Small intestine (tissue), 7 donors: ENCODE measurements at regions not wholly inside any gene's neighbourhood (a gene's known extent, or its start where the extent isn't known, plus 50 kb on each side); places are given as distances from the start of the nearest gene placed in this dataset.
A peak's percentile ranks its signal among the peaks of the same experiment; 100 is the strongest.

Experiments used
- DNase-seq, 2 donors: peaks; one replicate each; pipeline versions ENCODE4 v3.0.0 to v3.0.0-alpha.2; 2013
- FAIRE-seq: peaks from 2 replicates; lab custom pipeline; 2012; peaks lifted over from hg19 to GRCh38; lab: Jason Lieb, UNC
- H3K27ac ChIP-seq, 3 donors: one replicate each; pipeline ENCODE4 v1.5.1; 2013; ENCODE audit warnings: low read length in 2 of 3, mild to moderate bottlenecking in 2 of 3, control low read depth in 1 of 3, inconsistent platforms in 1 of 3, low read depth in 1 of 3, moderate library complexity in 1 of 3
- H3K27me3 ChIP-seq, 3 donors: one replicate each; pipeline ENCODE4 v1.6.1; 2013; ENCODE audit warnings: low read length in 3 of 3, inconsistent platforms in 1 of 3; ENCODE audit not compliant: control insufficient read depth in 3 of 3, insufficient read depth in 3 of 3
- H3K36me3 ChIP-seq, 3 donors: one replicate each; pipeline ENCODE4 v1.6.1; 2013; ENCODE audit warnings: low read length in 3 of 3, inconsistent platforms in 1 of 3, low read depth in 1 of 3, mild to moderate bottlenecking in 1 of 3, moderate library complexity in 1 of 3; ENCODE audit not compliant: control insufficient read depth in 3 of 3, insufficient read depth in 2 of 3
- H3K4me1 ChIP-seq, 3 donors: one replicate each; pipeline ENCODE4 v1.6.1; 2013; ENCODE audit warnings: low read length in 2 of 3, inconsistent platforms in 1 of 3, low read depth in 1 of 3, mild to moderate bottlenecking in 1 of 3, moderate library complexity in 1 of 3; ENCODE audit not compliant: control insufficient read depth in 3 of 3, insufficient read depth in 2 of 3
- H3K4me3 ChIP-seq, 3 donors: one replicate each; pipeline ENCODE4 v1.5.1; 2013; ENCODE audit warnings: low read length in 3 of 3, control low read depth in 1 of 3, inconsistent platforms in 1 of 3, low read depth in 1 of 3, mild to moderate bottlenecking in 1 of 3, moderate library complexity in 1 of 3
- H3K9me3 ChIP-seq, 2 donors: one replicate each; pipeline ENCODE4 v1.6.1; 2013; ENCODE audit warnings: low read depth in 1 of 2, low read length in 1 of 2; ENCODE audit not compliant: control insufficient read depth in 2 of 2, insufficient read depth in 1 of 2
- WGBS, 3 donors: extraction: QIAGEN DNeasy Blood & Tissue Kit; methylation state at CpG; one replicate each; pipeline ENCODE4 v1.1.7; 2013; 5-methylcytosine and 5-hydroxymethylcytosine counted together
- donor health status: healthy with polysubstance abuse.
- donor health status: control.
- donor health status: control.
- donor health status: Bipolar disorder and iron deficiency.
- donor health status: healthy.

DNA sequence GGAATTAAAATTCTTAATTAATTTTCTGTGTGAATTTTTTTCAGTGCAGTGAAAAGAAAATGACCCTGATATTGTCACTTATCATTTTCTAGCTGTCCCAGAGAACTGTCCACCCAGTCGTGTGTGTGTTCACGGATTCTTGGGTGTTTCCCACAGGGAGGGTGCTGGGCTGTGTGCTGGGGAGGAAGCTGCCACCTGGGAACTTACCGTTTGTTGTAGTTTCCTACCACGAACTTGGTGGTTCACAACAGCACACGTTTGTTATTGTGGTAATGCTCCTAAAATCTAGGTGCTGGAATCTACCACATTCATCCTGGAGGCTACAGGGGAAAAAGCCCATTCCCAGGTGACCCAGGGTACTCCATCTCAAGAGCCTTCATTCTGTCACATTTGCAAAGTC is 276.1 kb downstream of the GLRX3 start:
- no peak for DNase-seq
- Histone ChIP-seq H3K4me1 (no peaks in the 10 kb centered on the region), H3K27ac (no peak overlapping the region), H3K4me3 (no peak overlapping the region), H3K9me3 (no peaks in the 10 kb centered on the region), H3K36me3 (no peaks in the 10 kb centered on the region), H3K27me3 (no peaks in the 10 kb centered on the region)
- WGBS, 3 donors, result 50 to 66% (median 55%) methylated on average over 5 of the region's 5 CpGs
- FAIRE-seq, result no peak

DNA sequence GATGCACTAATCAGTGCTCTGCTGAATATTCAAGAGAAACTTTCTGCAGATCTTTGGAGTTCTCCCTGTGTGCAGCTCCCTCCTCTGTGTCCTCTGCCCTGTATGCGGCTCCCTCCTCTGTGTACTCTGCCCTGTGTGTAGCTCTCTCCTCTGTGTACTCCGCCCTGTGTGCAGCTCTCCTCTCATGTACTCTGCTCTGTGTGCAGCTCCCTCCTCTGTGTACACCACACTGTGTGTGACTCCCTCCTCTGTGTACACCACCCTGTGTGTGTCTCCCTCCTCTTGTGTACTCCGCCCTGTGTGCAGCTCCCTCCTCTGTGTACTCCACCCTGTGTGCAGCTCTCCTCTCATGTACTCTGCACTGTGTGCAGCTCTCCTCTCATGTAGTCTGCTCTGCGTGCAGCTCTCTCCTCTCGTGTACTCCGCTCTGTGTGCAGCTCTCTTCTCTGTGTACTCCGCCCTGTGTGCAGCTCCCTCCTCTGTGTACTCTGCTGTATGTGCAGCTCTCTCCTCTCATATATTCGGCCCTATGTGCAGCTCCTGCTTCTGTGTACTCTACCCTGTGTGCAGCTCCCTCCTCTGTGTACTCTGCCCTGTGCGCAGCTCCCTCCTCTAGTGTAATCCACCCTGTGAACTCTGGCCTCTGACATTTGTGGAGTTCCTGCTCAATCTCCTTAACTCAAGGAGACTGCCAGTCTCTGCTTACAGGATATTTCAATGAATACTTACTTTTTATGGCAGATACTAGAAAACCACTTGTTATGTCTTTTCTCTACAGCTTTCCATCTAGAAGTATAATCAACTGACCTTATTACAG is 280.4 kb downstream of the GLRX3 start:
- WGBS, 3 donors, result 64 to 82% (median 71%) methylated on average over 9 of the region's 9 CpGs
- Histone ChIP-seq H3K9me3 (no peaks in the 10 kb centered on the region), H3K4me1 (peaks cover 0 to 3% (median 0%) of the 10 kb centered on the region in 3 donors), H3K36me3 (no peaks in the 10 kb centered on the region), H3K4me3 (no peak overlapping the region), H3K27me3 (no peaks in the 10 kb centered on the region), H3K27ac (peak overlapping the region in 1 of 3 donors; percentile 84)
- FAIRE-seq, result no peak
- peak; percentile 49 to 79 for DNase-seq

DNA sequence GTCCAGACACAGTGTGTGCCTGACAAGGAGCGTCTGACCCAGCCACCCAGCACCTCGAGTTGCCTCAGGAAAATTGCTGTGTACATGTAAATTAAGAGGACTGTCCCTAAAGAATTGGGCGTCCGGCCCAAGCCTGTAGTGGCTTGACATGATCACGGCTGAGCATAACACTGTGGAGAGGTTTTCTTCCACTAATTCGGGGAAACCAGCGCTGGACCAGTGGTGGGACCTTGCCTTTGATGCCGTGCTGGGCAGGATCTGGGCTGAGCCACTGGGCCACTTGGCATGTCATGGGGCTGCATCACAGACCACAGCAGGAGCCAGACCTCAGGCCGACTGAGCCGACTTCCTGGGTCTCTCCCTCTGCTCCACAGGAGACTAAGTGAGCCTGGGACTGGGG is 282.5 kb downstream of the GLRX3 start:
- FAIRE-seq (no peak), DNase-seq (no peak)
- H3K27ac ChIP-seq, result peak overlapping the region in 1 of 3 donors; percentile 69
- H3K4me1 ChIP-seq, result peaks cover 0 to 3% (median 0%) of the 10 kb centered on the region in 3 donors
- no peaks in the 10 kb centered on the region for H3K27me3 ChIP-seq
- H3K36me3 ChIP-seq, result no peaks in the 10 kb centered on the region
- 79 to 86% (median 85%) methylated on average over 10 of the region's 10 CpGs for WGBS, 3 donors
- no peaks in the 10 kb centered on the region for H3K9me3 ChIP-seq
- H3K4me3 ChIP-seq, result no peak overlapping the region

DNA sequence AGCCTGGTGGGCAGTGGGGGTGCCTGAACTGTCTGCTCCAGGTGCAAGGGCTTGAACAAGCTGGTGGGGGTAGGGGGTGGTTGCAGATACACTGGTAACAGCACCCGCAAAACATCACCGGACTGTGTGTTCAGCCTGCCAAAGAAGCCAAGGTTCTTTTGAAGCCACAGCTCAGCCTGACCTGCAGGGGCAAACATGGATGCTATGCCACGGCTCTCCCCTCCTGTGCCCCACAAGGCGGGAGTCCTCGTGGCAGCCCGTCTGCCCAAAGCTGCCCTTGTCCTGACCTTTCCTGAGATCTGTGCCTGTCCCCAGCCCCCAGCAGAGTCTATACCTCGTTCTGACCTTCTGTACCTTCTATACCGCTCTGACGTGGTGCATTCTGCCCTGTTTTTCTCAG is 285.7 kb downstream of the GLRX3 start:
- 79 to 84% (median 83%) methylated on average over 9 of the region's 9 CpGs for WGBS, 3 donors
- Histone ChIP-seq H3K36me3 (no peaks in the 10 kb centered on the region), H3K27ac (no peak overlapping the region), H3K9me3 (no peaks in the 10 kb centered on the region), H3K27me3 (no peaks in the 10 kb centered on the region), H3K4me1 (peaks cover 0 to 3% (median 0%) of the 10 kb centered on the region in 3 donors), H3K4me3 (no peak overlapping the region)
- FAIRE-seq (no peak), DNase-seq (no peak)

DNA sequence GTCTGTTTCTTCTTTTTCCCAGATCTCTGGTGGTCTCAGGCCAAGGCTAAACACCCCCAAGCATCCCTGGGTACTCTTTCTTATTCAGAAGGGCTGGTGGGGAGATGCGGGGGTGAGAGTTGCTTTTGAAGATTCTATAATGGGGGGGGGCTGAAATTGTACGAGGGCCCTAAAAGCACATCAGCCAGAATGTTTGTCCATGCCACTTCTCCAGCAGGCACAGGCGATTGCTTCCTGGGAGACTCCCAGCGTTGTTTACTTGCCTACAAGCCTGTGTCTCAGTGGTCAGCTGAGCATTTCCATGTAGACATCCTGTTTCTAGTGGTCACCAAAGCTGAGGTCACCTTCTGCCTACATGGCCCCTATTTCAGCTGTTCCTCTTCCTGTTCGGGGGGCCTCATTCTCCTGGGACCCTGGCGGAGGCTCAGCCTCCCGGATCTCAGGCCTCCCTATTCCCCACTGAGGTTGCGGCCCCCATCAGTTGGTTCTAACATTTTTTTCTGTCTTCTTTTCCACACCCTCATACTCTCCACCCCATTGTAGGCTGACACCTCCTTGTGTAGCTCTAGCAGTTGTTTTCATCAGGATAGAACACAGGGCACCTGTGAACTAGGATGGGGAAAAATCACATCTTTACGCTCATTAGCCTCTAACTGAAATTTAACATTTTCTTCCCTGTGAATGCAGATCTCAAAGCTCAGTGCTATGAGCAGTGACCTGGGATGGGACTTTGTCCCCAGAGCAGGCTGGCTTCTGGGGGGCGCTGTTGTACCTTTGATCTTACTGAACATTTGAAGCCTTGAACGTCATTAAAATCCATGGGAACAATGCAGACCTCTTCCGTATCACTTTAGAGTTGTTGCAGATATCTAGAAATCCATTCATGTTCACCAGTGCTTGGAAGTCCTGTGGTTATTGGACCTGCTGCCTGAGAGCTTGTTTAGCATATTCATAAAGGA is 286.5 kb downstream of the GLRX3 start:
- H3K27me3 ChIP-seq, result no peaks in the 10 kb centered on the region
- no peak overlapping the region for H3K27ac ChIP-seq
- H3K4me3 ChIP-seq, result no peak overlapping the region
- H3K4me1 ChIP-seq, result peaks cover 0 to 3% (median 0%) of the 10 kb centered on the region in 3 donors
- H3K36me3 ChIP-seq, result no peaks in the 10 kb centered on the region
- WGBS, 3 donors, result 73 to 79% (median 74%) methylated on average over 12 of the region's 12 CpGs
- DNase-seq (peak in 1 of 2 donors; percentile 11), FAIRE-seq (no peak)
- H3K9me3 ChIP-seq, result no peaks in the 10 kb centered on the region

DNA sequence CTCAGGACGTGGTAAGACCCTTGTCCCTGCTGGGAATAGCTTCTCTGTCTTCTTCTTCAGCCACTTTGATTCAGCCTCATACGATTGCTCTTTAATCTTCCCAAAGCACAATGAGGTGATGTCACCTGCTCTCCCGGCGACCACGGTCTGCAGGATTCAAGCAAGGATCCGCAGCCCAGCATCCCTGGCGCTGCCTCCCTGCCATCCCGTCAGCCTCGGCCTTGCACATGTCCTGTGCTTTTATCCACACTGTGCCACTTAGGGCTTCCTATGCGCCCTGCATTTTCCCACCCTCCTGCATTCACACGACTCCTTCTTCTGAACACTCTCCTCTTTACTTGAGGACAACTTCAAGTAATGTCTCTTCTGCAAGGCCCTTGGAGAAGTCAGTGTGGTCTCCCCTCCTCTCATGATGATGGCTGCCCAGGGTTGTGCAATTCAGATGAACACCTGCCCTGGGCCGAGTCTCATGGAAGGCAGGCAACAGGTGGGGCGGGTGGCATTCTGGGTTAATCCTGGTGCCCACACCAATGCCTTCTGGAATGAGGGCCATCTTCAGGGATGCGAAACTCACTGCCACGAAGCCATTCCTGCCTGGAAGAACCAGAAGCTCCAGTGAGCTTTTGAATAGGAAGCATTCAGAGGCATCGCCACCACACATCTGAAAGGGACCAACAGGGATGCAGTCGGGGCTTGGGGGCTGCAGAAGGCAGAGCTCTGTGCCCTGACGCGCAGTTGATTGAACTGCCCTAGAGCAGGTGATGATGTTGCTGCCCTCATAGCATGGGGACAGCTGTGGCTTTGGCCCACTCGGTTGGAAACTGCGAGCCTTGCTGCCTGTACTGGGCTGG is 287.5 kb downstream of the GLRX3 start:
- no peak overlapping the region for H3K27ac ChIP-seq
- H3K9me3 ChIP-seq, result no peaks in the 10 kb centered on the region
- FAIRE-seq, result no peak
- H3K36me3 ChIP-seq, result no peaks in the 10 kb centered on the region
- H3K4me1 ChIP-seq, result peaks cover 0 to 1% (median 0%) of the 10 kb centered on the region in 3 donors
- 85 to 89% (median 85%) methylated on average over 21 of the region's 21 CpGs for WGBS, 3 donors
- H3K27me3 ChIP-seq, result no peaks in the 10 kb centered on the region
- no peak for DNase-seq
- H3K4me3 ChIP-seq, result no peak overlapping the region

DNA sequence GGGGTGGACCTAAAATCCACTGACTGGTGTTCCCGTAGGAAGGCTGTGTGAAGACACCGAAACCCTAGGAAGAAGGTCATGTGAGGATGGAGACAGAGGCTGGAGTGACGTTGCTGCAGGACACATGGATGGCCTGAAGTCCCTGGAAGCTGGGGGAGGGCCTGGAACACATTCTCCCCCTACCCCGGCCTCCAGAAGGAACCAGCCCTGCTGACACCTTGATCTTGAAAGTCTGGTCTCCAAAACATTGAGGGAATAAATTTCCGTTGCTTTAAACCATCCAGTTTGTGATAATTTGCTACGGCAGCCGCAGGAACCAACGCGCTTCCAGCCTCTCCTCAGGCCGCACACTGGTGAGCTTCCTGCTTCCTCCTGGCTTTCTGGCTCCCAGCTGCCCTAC is 288.2 kb downstream of the GLRX3 start:
- DNase-seq (no peak), FAIRE-seq (no peak)
- H3K27ac ChIP-seq, result no peak overlapping the region
- H3K27me3 ChIP-seq, result no peaks in the 10 kb centered on the region
- WGBS, 3 donors, result 77 to 85% (median 85%) methylated on average over 10 of the region's 10 CpGs
- H3K4me1 ChIP-seq, result no peaks in the 10 kb centered on the region
- H3K9me3 ChIP-seq, result no peaks in the 10 kb centered on the region
- H3K4me3 ChIP-seq, result no peak overlapping the region
- H3K36me3 ChIP-seq, result no peaks in the 10 kb centered on the region

DNA sequence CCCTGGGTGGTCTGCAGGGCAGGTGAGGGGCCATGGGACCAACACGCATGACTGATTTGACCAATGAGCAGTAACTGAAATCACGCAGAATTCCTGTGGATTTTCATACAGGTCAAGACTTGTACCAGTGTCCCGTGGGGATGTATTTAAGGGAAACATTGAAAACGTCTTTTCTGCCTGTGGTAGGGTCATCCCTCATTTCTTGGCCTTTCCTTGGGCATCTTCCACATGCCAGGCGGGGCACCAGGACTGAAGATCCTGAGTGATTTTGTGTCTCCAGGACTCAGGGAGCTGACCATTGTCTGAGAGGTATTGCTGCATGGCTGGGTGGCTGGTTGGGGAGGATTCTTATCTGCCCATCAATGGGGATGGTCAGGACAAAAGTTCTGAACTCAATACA is 289.0 kb downstream of the GLRX3 start:
- Histone ChIP-seq H3K27me3 (no peaks in the 10 kb centered on the region), H3K4me1 (no peaks in the 10 kb centered on the region), H3K27ac (no peak overlapping the region), H3K9me3 (no peaks in the 10 kb centered on the region), H3K36me3 (no peaks in the 10 kb centered on the region), H3K4me3 (no peak overlapping the region)
- WGBS, 3 donors, result 73 to 81% (median 79%) methylated on average over 5 of the region's 5 CpGs
- FAIRE-seq, result no peak
- no peak for DNase-seq
